HepG2 (cell line): ENCODE measurements at regions not wholly inside any gene's neighbourhood (a gene's known extent, or its start where the extent isn't known, plus 50 kb on each side); places are given as distances from the start of the nearest gene placed in this dataset.

Experiments used
- ATAC-seq: fragments of 200-7000 bp; cut with Tn5 transposase; 3 replicates; pipeline ENCODE4 v1.9.1; 2020; ENCODE audit warnings: mild to moderate bottlenecking, moderate library complexity
- BruUV-seq: library from RNA; stranded (reverse); fragments of 400-500 nt; replicated peaks from 2 replicates; lab custom pipeline; 2021; lab: Mats Ljungman, UMichigan
- CTCF ChIA-PET: fragments of 300-600 bp; formaldehyde crosslinking; extraction: SDS; loops from one replicate; lab custom pipeline; 2021; ENCODE audit warnings: low total read pairs, inconsistent platforms, low intra/inter-chr PET ratio; lab: Yijun Ruan, JAX
- POLR2A ChIA-PET: fragments of 350-600 bp; sonication (Branson Sonifier 250); formaldehyde crosslinking; loops from one replicate; lab custom pipeline; 2020; ENCODE audit warnings: antibody characterized with exemption, inconsistent platforms; lab: Yijun Ruan, JAX
- DNase-seq: peaks from one replicate; pipeline ENCODE4 v3.0.0-alpha.2; 2015; ENCODE audit warnings: low spot score
- FAIRE-seq: peaks from 3 replicates; lab custom pipeline; 2011; peaks lifted over from hg19 to GRCh38; lab: Jason Lieb, UNC
- H2AFZ ChIP-seq: one replicate; pipeline ENCODE4 v1.6.1; 2011; ENCODE audit warnings: low read length, inconsistent platforms
- H3K27ac ChIP-seq: fragments of 300-600 bp; 3 replicates; pipeline ENCODE4 v1.8.0; 2011; ENCODE audit warnings: mixed run types, mild to moderate bottlenecking, mixed read lengths, low read length, inconsistent platforms; ENCODE audit not compliant: insufficient read depth; ENCODE audit errors: extremely low read length
- H3K27me3 ChIP-seq, 2 experiments: fragments of 200-600 bp in 1 of 2; 2 replicates in 1 of 2; 3 replicates in 1 of 2; pipeline versions ENCODE4 v1.6.0 to v1.8.0; 2011; ENCODE audit warnings: low read length in 2 of 2, mild to moderate bottlenecking in 2 of 2, moderate library complexity in 2 of 2, inconsistent platforms in 1 of 2; ENCODE audit not compliant: insufficient read depth in 2 of 2, control insufficient read depth in 1 of 2
- H3K36me3 ChIP-seq, 2 experiments: fragments of 200-600 bp in 1 of 2; replicated peaks in 1 of 2; 2 replicates in 1 of 2; 3 replicates in 1 of 2; pipeline versions ENCODE4 v1.5.1 to v1.8.0; 2011; ENCODE audit warnings: low read length in 2 of 2, inconsistent platforms in 1 of 2; ENCODE audit not compliant: insufficient read depth in 2 of 2, control insufficient read depth in 1 of 2
- H3K4me1 ChIP-seq: 2 replicates; pipeline ENCODE4 v1.5.1; 2012; ENCODE audit warnings: low read length, inconsistent platforms; ENCODE audit not compliant: insufficient read depth
- H3K4me2 ChIP-seq: 2 replicates; pipeline ENCODE4 v1.6.0; 2011; ENCODE audit warnings: low read depth, low read length, inconsistent platforms
- H3K4me3 ChIP-seq, 3 experiments: fragments of 200-600 bp in 1 of 3; sonication (generic), shearing (Covaris generic) in 1 of 3; replicated peaks in 1 of 3; 2 replicates each; pipeline ENCODE4 v1.5.1; 2011 to 2016; ENCODE audit warnings: low read length in 3 of 3, inconsistent platforms in 2 of 3, low read depth in 2 of 3, mild to moderate bottlenecking in 2 of 3, control low read depth in 1 of 3, mixed read lengths in 1 of 3; ENCODE audit not compliant: insufficient read depth in 1 of 3
- H3K79me2 ChIP-seq: one replicate; pipeline ENCODE4 v1.6.1; 2011; ENCODE audit warnings: low read length, inconsistent platforms; ENCODE audit not compliant: insufficient read depth
- H3K9ac ChIP-seq: 2 replicates; pipeline ENCODE4 v1.6.0; 2011; ENCODE audit warnings: mild to moderate bottlenecking, low read depth, low read length, inconsistent platforms; ENCODE audit not compliant: insufficient read depth
- H3K9me3 ChIP-seq: 2 replicates; pipeline ENCODE4 v1.5.1; 2012; ENCODE audit warnings: mild to moderate bottlenecking, low read length
- H4K20me1 ChIP-seq: 2 replicates; pipeline ENCODE4 v1.6.0; 2011; ENCODE audit warnings: inconsistent platforms, mild to moderate bottlenecking, low read length, moderate library complexity; ENCODE audit not compliant: insufficient read depth
- ETV6 ChIP-seq: sonication (generic); formaldehyde crosslinking; conservative IDR thresholded peaks from 2 replicates; pipeline ENCODE4 v1.4.0; 2020; ENCODE audit warnings: missing genetic modification reagents
- MLXIP ChIP-seq: sonication (generic); formaldehyde crosslinking; IDR thresholded peaks from 2 replicates; pipeline ENCODE4 v1.9.0; 2021; ENCODE audit warnings: missing genetic modification reagents, borderline replicate concordance
- TCF7L2 ChIP-seq: IDR thresholded peaks from 2 replicates; pipeline ENCODE4 v1.6.1; 2011; ENCODE audit warnings: mild to moderate bottlenecking, low read depth, low read length, moderate library complexity
- ZMAT3 ChIP-seq: sonication (generic); formaldehyde crosslinking; conservative IDR thresholded peaks from 2 replicates; pipeline ENCODE4 v1.7.0; 2021; ENCODE audit warnings: missing genetic modification reagents
- ZNF225 ChIP-seq: sonication (generic); formaldehyde crosslinking; IDR thresholded peaks from 2 replicates; pipeline ENCODE4 v1.4.0; 2020; ENCODE audit warnings: mild to moderate bottlenecking, missing genetic modification reagents
- ZNF574 ChIP-seq: sonication (generic); formaldehyde crosslinking; IDR thresholded peaks from 2 replicates; pipeline ENCODE4 v1.4.0; 2020; ENCODE audit warnings: missing genetic modification reagents
- ZNF740 ChIP-seq: sonication (generic); formaldehyde crosslinking; IDR thresholded peaks from 2 replicates; pipeline ENCODE4 v1.4.0; 2020; ENCODE audit warnings: missing genetic modification reagents
- WGBS: methylation state at CpG from one replicate; pipeline ENCODE4 v1.1.6; 2017; ENCODE audit warnings: low lambda C conversion rate; 5-methylcytosine and 5-hydroxymethylcytosine counted together
- in situ Hi-C: cut with HindIII; loops from 2 replicates; pipeline ENCODE4 v1.10.0; 2017; ENCODE audit warnings: low pct_unique_long_range_greater_than_20kb; ENCODE audit not compliant: extremely low pct_ligation_motif_present
- intact Hi-C: fragments of 100-400 bp; cut with micrococcal nuclease; formaldehyde crosslinking; loops from one replicate; pipeline ENCODE4 v1.10.0; 2022; ENCODE audit not compliant: unreplicated experiment

GRCh38 chr9:16202914-16203728 lies 650.3 kb downstream of the CCDC171 start:
- no TSS peak for BruUV-seq
- no peak overlapping the region for H3K4me2 ChIP-seq
- no peak for ATAC-seq

More at GRCh38 chr9:16202914-16203728, 650.3 kb downstream of the CCDC171 start:
- POLR2A ChIA-PET = no interaction called here
- DNase-seq (no peak), FAIRE-seq (no peak)
- 20% methylated on average over 17 of the region's 17 CpGs for WGBS
- H3K4me1 ChIP-seq = no peaks in the 10 kb centered on the region
- no peaks in the 10 kb centered on the region for H4K20me1 ChIP-seq
- no peak overlapping the region for H3K27ac ChIP-seq
- in situ Hi-C loops (no loop called here), intact Hi-C loops (no loop called here)
- H3K27me3 ChIP-seq = no peaks in the 10 kb centered on the region
- H3K4me3 ChIP-seq = no peak overlapping the region
- CTCF ChIA-PET = no interaction called here
- H3K36me3 ChIP-seq = no peaks in the 10 kb centered on the region
- TF ChIP-seq ETV6 (CRISPR knock-in tag) (no peak), ZNF225 (no peak), ZNF740 (CRISPR knock-in tag) (no peak), TCF7L2 (no peak), ZMAT3 (CRISPR knock-in tag) (no peak), MLXIP (no peak), ZNF574 (no peak)
- no peak overlapping the region for H2AFZ ChIP-seq
- H3K9ac ChIP-seq = no peak overlapping the region
- H3K9me3 ChIP-seq = no peaks in the 10 kb centered on the region
- H3K79me2 ChIP-seq = no peaks in the 10 kb centered on the region
